ENCODE measurements at regions not wholly inside any gene's neighbourhood (a gene's known extent, or its start where the extent isn't known, plus 50 kb on each side); places are given as distances from the start of the nearest gene placed in this dataset.
"Not testable (repeated sequence)": the region's sequence is repeated elsewhere in the genome, so short reads cannot be mapped to it uniquely, and the experiment has no call there.

DNA sequence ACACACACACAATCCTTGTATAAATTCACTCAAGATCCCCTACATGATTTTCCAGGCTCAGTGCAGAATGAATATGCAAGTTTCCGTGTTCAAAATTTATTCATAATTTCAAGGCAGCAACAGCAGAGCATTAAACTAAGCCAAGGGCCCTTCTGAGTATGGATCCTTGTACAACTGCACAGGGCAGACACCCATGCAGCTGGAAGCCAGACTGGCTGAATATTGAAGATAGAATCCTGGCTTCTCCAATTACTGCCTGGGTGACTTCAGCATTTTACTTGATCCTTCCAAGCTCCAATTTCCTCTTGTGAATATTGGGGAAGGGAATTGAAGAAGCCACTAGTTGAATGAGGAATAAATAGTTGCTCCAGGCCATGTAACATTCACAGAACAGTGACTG, 267.9 kb upstream of the REG3G start:
- Histone ChIP-seq H3K4me3 (ENCODE audit: low read depth, low read length, poor library complexity, severe bottlenecking) (no peak overlapping the region), H3F3A (ENCODE audit: insufficient read depth, low read length) (no peaks in the 10 kb centered on the region), H3K4me1 (ENCODE audit: insufficient read depth, low read length, severe bottlenecking) (no peaks in the 10 kb centered on the region), H3K27me3 (ENCODE audit: insufficient read depth, low read length) (no peaks in the 10 kb centered on the region), H4K20me1 (ENCODE audit: insufficient read depth, low read length) (no peaks in the 10 kb centered on the region), H2AFZ (ENCODE audit: low read length) (no peak overlapping the region), H3K4me2 (ENCODE audit: low read length) (no peak overlapping the region), H3K79me2 (ENCODE audit: insufficient read depth, low read length) (no peaks in the 10 kb centered on the region), H3K9me2 (ENCODE audit: low read depth, low read length) (no peaks in the 10 kb centered on the region), H3K9ac (ENCODE audit: low read length) (no peak overlapping the region), H3K36me3 (ENCODE audit: insufficient read depth, low read length) (no peaks in the 10 kb centered on the region), H3K27ac (ENCODE audit: low read depth, low read length, poor library complexity, severe bottlenecking) (no peak overlapping the region), H3K9me3 (ENCODE audit: low read length) (no peaks in the 10 kb centered on the region)
- TF ChIP-seq EZH2 (IDR thresholded peaks at IDR 0.05; ENCODE audit: borderline replicate concordance, low read length) (no peak), CTCF (IDR thresholded peaks at IDR 0.05; ENCODE audit: low read length) (no peak)

DNA sequence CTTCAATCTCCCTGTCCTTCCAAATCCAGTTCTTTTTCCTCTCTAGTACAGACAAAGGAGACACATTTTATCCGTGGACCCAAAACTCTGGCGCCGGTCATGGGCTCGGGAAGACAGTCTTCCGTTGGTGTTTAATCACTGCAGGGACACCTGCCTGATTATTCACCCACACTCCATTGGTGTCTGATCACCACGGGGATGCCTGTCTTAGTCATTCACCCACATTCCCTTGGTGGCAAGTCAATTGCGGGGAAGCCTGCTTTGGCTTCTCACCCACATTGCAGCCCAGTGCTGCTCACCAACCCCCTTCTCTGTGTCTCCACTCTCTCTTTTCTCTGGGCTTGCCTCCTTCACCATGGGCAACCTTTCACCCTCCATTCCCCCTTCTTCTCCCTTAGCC, 266.7 kb upstream of the REG3G start:
- not testable (repeated sequence) for H3K9me3 ChIP-seq (ENCODE audit: low read length)

GRCh38 chr2:78766459-78766858, 259.0 kb upstream of the REG3G start:
- H3K4me2 ChIP-seq (ENCODE audit: low read length), result no peak overlapping the region
- H4K20me1 ChIP-seq (ENCODE audit: insufficient read depth, low read length), result no peaks in the 10 kb centered on the region
- H3K79me2 ChIP-seq (ENCODE audit: insufficient read depth, low read length), result no peaks in the 10 kb centered on the region
- H3K36me3 ChIP-seq (ENCODE audit: insufficient read depth, low read length), result no peaks in the 10 kb centered on the region
- no peak overlapping the region for H3K4me3 ChIP-seq (ENCODE audit: low read depth, low read length, poor library complexity, severe bottlenecking)
- H2AFZ ChIP-seq (ENCODE audit: low read length), result no peak overlapping the region
- no peak overlapping the region for H3K27ac ChIP-seq (ENCODE audit: low read depth, low read length, poor library complexity, severe bottlenecking)
- H3K9ac ChIP-seq (ENCODE audit: low read length), result no peak overlapping the region
- no peak for TF ChIP-seq EZH2 (IDR thresholded peaks at IDR 0.05; ENCODE audit: borderline replicate concordance, low read length)
- no peak for TF ChIP-seq CTCF (IDR thresholded peaks at IDR 0.05; ENCODE audit: low read length)
- H3F3A ChIP-seq (ENCODE audit: insufficient read depth, low read length), result no peaks in the 10 kb centered on the region
- H3K4me1 ChIP-seq (ENCODE audit: insufficient read depth, low read length, severe bottlenecking), result no peaks in the 10 kb centered on the region
- H3K27me3 ChIP-seq (ENCODE audit: insufficient read depth, low read length), result no peaks in the 10 kb centered on the region
- H3K9me3 ChIP-seq (ENCODE audit: low read length), result no peaks in the 10 kb centered on the region
- no peaks in the 10 kb centered on the region for H3K9me2 ChIP-seq (ENCODE audit: low read depth, low read length)

More for the DNA sequence above, 266.7 kb upstream of the REG3G start:
- not testable (repeated sequence) for H3K4me1 ChIP-seq (ENCODE audit: insufficient read depth, low read length, severe bottlenecking); H3K79me2 ChIP-seq (ENCODE audit: insufficient read depth, low read length); H2AFZ ChIP-seq (ENCODE audit: low read length); H3K9me2 ChIP-seq (ENCODE audit: low read depth, low read length); H4K20me1 ChIP-seq (ENCODE audit: insufficient read depth, low read length); H3K36me3 ChIP-seq (ENCODE audit: insufficient read depth, low read length); H3K27me3 ChIP-seq (ENCODE audit: insufficient read depth, low read length); H3K9ac ChIP-seq (ENCODE audit: low read length); H3F3A ChIP-seq (ENCODE audit: insufficient read depth, low read length); H3K4me3 ChIP-seq (ENCODE audit: low read depth, low read length, poor library complexity, severe bottlenecking); H3K4me2 ChIP-seq (ENCODE audit: low read length); H3K27ac ChIP-seq (ENCODE audit: low read depth, low read length, poor library complexity, severe bottlenecking)

- Histone ChIP-seq H2AFZ (ENCODE audit: low read length) (no peak overlapping the region), H3K4me3 (ENCODE audit: low read depth, low read length, poor library complexity, severe bottlenecking) (no peak overlapping the region)
These were observed 257.5 kb upstream of the REG3G start for GRCh38 chr2:78768016-78768415.

More at GRCh38 chr2:78768016-78768415, 257.5 kb upstream of the REG3G start:
- Histone ChIP-seq H3K27me3 (ENCODE audit: insufficient read depth, low read length) (no peaks in the 10 kb centered on the region), H3K4me2 (ENCODE audit: low read length) (no peak overlapping the region), H3K79me2 (ENCODE audit: insufficient read depth, low read length) (no peaks in the 10 kb centered on the region), H3K9me2 (ENCODE audit: low read depth, low read length) (no peaks in the 10 kb centered on the region), H4K20me1 (ENCODE audit: insufficient read depth, low read length) (no peaks in the 10 kb centered on the region), H3K36me3 (ENCODE audit: insufficient read depth, low read length) (no peaks in the 10 kb centered on the region), H3K27ac (ENCODE audit: low read depth, low read length, poor library complexity, severe bottlenecking) (no peak overlapping the region), H3K4me1 (ENCODE audit: insufficient read depth, low read length, severe bottlenecking) (no peaks in the 10 kb centered on the region), H3K9ac (ENCODE audit: low read length) (no peak overlapping the region), H3K9me3 (ENCODE audit: low read length) (no peaks in the 10 kb centered on the region), H3F3A (ENCODE audit: insufficient read depth, low read length) (no peaks in the 10 kb centered on the region)
- TF ChIP-seq EZH2 (IDR thresholded peaks at IDR 0.05; ENCODE audit: borderline replicate concordance, low read length) (no peak), CTCF (IDR thresholded peaks at IDR 0.05; ENCODE audit: low read length) (no peak)

All from OCI-LY1 (cell line).